Epithelial cell of esophagus (primary cell): ENCODE measurements at regions not wholly inside any gene's neighbourhood (a gene's known extent, or its start where the extent isn't known, plus 50 kb on each side); places are given as distances from the start of the nearest gene placed in this dataset.

ENCODE experiments used
- DNase-seq: peaks from one replicate; pipeline ENCODE4 v3.0.0; 2010; ENCODE audit warnings: low read depth
- H3K4me3 ChIP-seq: 2 replicates; pipeline ENCODE4 v1.5.1; 2011; ENCODE audit warnings: mild to moderate bottlenecking, low read length, control low read depth
- CTCF ChIP-seq: IDR thresholded peaks from 2 replicates; pipeline ENCODE4 v1.5.1; 2011; ENCODE audit warnings: low read depth, mild to moderate bottlenecking, low read length, control low read depth, inconsistent platforms; ENCODE audit not compliant: insufficient read depth; ENCODE audit errors: missing control alignments

GRCh38 chr16:17949982-17950250 lies 386.6 kb downstream of the NPIPA8 start:
- TF ChIP-seq CTCF = no peak
- DNase-seq = no peak
- H3K4me3 ChIP-seq = no peak overlapping the region

- TF ChIP-seq CTCF = no peak
- no peak for DNase-seq
- no peak overlapping the region for H3K4me3 ChIP-seq
Observed at GRCh38 chr16:17949141-17949981, 387.2 kb downstream of the NPIPA8 start.

GRCh38 chr16:17947637-17948036 lies 388.9 kb downstream of the NPIPA8 start:
- no peak for TF ChIP-seq CTCF
- H3K4me3 ChIP-seq = no peak overlapping the region
- DNase-seq = no peak

GRCh38 chr16:17947165-17947564 lies 389.4 kb downstream of the NPIPA8 start:
- no peak for DNase-seq
- no peak overlapping the region for H3K4me3 ChIP-seq
- TF ChIP-seq CTCF = no peak

GRCh38 chr16:17945080-17945601 lies 391.4 kb downstream of the NPIPA8 start:
- DNase-seq = no peak
- no peak for TF ChIP-seq CTCF
- H3K4me3 ChIP-seq = no peak overlapping the region

- H3K4me3 ChIP-seq = no peak overlapping the region
- no peak for DNase-seq
- no peak for TF ChIP-seq CTCF
Observed at GRCh38 chr16:17944345-17944744, 392.2 kb downstream of the NPIPA8 start.

GRCh38 chr16:17942067-17942466 lies 394.5 kb downstream of the NPIPA8 start:
- DNase-seq = no peak
- TF ChIP-seq CTCF = no peak
- H3K4me3 ChIP-seq = no peak overlapping the region
